Ovary (tissue), 7 donors: ENCODE measurements at regions not wholly inside any gene's neighbourhood (a gene's known extent, or its start where the extent isn't known, plus 50 kb on each side); places are given as distances from the start of the nearest gene placed in this dataset.

ENCODE experiments used
- DNase-seq, 5 donors: peaks; one replicate each; pipeline ENCODE4 v3.0.0-alpha.2; 2019 to 2020
- H3K27ac ChIP-seq, 2 donors: fragments of 200-600 bp; one replicate each; pipeline versions ENCODE4 v1.5.1 to v1.8.0; 2019 to 2022
- H3K27me3 ChIP-seq: fragments of 200-600 bp; one replicate; pipeline ENCODE4 v1.8.0; 2022
- H3K36me3 ChIP-seq: fragments of 200-600 bp; sonication (generic); one replicate; pipeline ENCODE4 v1.5.1; 2019
- H3K4me1 ChIP-seq: one replicate; pipeline ENCODE4 v1.8.1; 2013; ENCODE audit warnings: mild to moderate bottlenecking, moderate library complexity; ENCODE audit not compliant: insufficient read depth
- H3K4me3 ChIP-seq: fragments of 200-600 bp; sonication (generic); one replicate; pipeline ENCODE4 v1.5.1; 2017
- H3K9me3 ChIP-seq, 2 donors: fragments of 200-600 bp in 1 of 2; sonication (generic) in 1 of 2; one replicate each; pipeline versions ENCODE4 v1.5.1 to v1.8.1; 2013 to 2019; ENCODE audit warnings: mild to moderate bottlenecking in 1 of 2, moderate library complexity in 1 of 2
- EP300 ChIP-seq: sonication (generic); formaldehyde crosslinking; IDR thresholded peaks from one replicate; pipeline ENCODE4 v1.6.1; 2017; ENCODE audit warnings: antibody characterized with exemption
- POLR2A ChIP-seq: fragments of 450-650 bp; IDR thresholded peaks from one replicate; pipeline ENCODE4 v1.6.1; 2017; ENCODE audit warnings: antibody characterized with exemption, mild to moderate bottlenecking, moderate library complexity
- WGBS, 3 donors: extraction: QIAGEN DNeasy Blood & Tissue Kit in 1 of 3; methylation state at CpG; one replicate each; pipeline versions ENCODE4 v1.1.5 to v1.1.7; 2013 to 2017; 5-methylcytosine and 5-hydroxymethylcytosine counted together
- intact Hi-C, 4 donors: fragments of 100-400 bp; cut with DNase I; formaldehyde crosslinking; loops; one replicate each; pipeline versions ENCODE4 v1.11.0 to v1.15.1; 2022 to 2023
- TF ChIP-seq, protein P1 (sequence below), 3 donors: fragments of 450-650 bp in 2 of 3; fragments of 200-600 bp in 1 of 3; IDR thresholded peaks; one replicate each; pipeline versions ENCODE4 v1.5.1 to v1.8.0; 2016 to 2022; ENCODE audit warnings: antibody characterized with exemption in 3 of 3, mild to moderate bottlenecking in 1 of 3
- donor health status: DM: no; HTN: no; CAD: no; lungs with moderate emphysema.
- donor health status: DM: no; HTN: no; CAD: no.
- donor health status: Bipolar disorder and iron deficiency.
- donor health status: DM: no; HTN: no; CAD: no.
- donor health status: DM: yes; HTN: yes; CAD: no.

DNA sequence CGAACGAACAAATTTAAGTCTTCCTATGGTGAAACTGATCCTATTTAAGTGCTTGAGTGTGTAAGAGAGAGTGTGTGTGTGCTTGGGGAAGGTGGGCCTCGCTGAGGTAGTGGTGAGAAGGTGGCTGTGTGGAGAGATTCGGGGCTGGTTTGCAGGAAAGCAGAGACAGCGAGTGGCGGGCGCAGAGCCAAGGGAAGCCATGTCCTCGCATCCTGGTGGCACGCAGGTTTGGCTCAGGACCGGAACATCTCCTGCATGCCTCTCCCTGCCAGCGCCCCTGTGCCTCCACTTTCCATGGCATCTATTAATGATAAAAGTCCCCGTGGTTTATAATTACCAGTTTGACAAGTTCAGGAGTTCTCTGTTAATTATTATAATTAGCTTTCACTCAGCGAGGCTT, 383.1 kb upstream of the CADM1 start:
- Histone ChIP-seq H3K9me3 (no peaks in the 10 kb centered on the region), H3K36me3 (no peaks in the 10 kb centered on the region), H3K4me3 (no peak overlapping the region), H3K27ac (no peak overlapping the region), H3K27me3 (no peaks in the 10 kb centered on the region), H3K4me1 (peaks cover 8% of the 10 kb centered on the region)
- intact Hi-C loops = no loop called here
- WGBS, 3 donors = 89 to 92% (median 91%) methylated on average over 13 of the region's 13 CpGs
- no peak for TF ChIP-seq EP300
- no peak for TF ChIP-seq POLR2A
- TF ChIP-seq, protein P1, sequence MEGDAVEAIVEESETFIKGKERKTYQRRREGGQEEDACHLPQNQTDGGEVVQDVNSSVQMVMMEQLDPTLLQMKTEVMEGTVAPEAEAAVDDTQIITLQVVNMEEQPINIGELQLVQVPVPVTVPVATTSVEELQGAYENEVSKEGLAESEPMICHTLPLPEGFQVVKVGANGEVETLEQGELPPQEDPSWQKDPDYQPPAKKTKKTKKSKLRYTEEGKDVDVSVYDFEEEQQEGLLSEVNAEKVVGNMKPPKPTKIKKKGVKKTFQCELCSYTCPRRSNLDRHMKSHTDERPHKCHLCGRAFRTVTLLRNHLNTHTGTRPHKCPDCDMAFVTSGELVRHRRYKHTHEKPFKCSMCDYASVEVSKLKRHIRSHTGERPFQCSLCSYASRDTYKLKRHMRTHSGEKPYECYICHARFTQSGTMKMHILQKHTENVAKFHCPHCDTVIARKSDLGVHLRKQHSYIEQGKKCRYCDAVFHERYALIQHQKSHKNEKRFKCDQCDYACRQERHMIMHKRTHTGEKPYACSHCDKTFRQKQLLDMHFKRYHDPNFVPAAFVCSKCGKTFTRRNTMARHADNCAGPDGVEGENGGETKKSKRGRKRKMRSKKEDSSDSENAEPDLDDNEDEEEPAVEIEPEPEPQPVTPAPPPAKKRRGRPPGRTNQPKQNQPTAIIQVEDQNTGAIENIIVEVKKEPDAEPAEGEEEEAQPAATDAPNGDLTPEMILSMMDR (IDR thresholded peaks at IDR 0.05) = no peak
- no peak for DNase-seq

- Histone ChIP-seq H3K27me3 (no peaks in the 10 kb centered on the region), H3K4me3 (no peak overlapping the region), H3K9me3 (no peaks in the 10 kb centered on the region), H3K36me3 (no peaks in the 10 kb centered on the region), H3K27ac (no peak overlapping the region), H3K4me1 (peaks cover 8% of the 10 kb centered on the region)
- 77 to 83% (median 82%) methylated on average over 5 of the region's 5 CpGs for WGBS, 3 donors
- intact Hi-C loops = no loop called here
- DNase-seq = no peak
- TF ChIP-seq EP300 (no peak), POLR2A (no peak)
- TF ChIP-seq, protein P1 (IDR thresholded peaks at IDR 0.05) = no peak
These were observed 382.2 kb upstream of the CADM1 start for GRCh38 chr11:115886422-115886733.

- no peaks in the 10 kb centered on the region for H3K27me3 ChIP-seq
These were observed 381.6 kb upstream of the CADM1 start for GRCh38 chr11:115885535-115886421.

DNA sequence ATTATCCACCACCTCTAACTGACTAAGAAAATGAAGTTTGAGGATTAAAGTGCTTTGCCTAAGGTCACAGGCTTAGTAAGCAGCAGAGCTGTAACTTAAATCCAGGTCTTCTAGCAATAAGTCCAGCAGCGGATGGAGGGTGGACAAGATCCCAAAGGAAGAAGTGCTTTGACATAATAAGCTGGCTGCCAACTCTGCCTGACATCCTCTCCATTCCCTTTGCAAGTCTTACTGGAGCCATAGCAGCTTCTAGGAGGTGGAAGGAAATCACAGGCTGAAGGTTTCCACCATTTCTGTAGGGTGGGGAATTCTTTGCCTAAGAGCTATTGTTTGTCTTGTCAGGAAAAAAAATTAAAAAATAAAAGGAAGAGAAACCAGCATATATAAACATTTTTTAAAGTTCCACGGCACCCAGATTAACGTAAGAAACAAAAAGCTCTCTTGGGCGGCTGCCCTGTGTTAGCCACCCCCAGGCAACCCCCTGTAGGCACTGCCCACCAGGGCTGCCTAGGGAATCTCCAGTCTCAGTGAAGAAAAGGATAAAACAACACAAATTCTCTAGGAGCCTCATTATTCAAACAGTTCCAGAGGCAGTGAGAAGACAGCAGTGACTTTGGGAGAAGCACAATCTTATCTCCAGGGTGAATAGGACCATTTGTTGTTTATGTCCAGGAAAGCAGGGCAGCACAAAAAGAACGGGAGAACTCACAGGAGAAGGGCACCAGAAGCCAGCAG, 380.8 kb upstream of the CADM1 start:
- no peak overlapping the region for H3K4me3 ChIP-seq
- no peak overlapping the region for H3K27ac ChIP-seq
- H3K9me3 ChIP-seq = no peaks in the 10 kb centered on the region
- no peaks in the 10 kb centered on the region for H3K27me3 ChIP-seq
- peaks cover 8% of the 10 kb centered on the region for H3K4me1 ChIP-seq
- intact Hi-C loops = no loop called here
- H3K36me3 ChIP-seq = no peaks in the 10 kb centered on the region
- WGBS, 3 donors = 28 to 40% (median 29%) methylated on average over 5 of the region's 5 CpGs
- DNase-seq = no peak
- TF ChIP-seq, protein P1 (IDR thresholded peaks at IDR 0.05) = no peak

More at GRCh38 chr11:115885535-115886421, 381.6 kb upstream of the CADM1 start:
- TF ChIP-seq, protein P1 (IDR thresholded peaks at IDR 0.05) = no peak
- TF ChIP-seq EP300 (no peak), POLR2A (no peak)
- H3K27ac ChIP-seq = no peak overlapping the region
- peaks cover 8% of the 10 kb centered on the region for H3K4me1 ChIP-seq
- 42 to 57% (median 46%) methylated on average over 8 of the region's 8 CpGs for WGBS, 3 donors
- intact Hi-C loops = no loop called here
- no peaks in the 10 kb centered on the region for H3K9me3 ChIP-seq
- no peaks in the 10 kb centered on the region for H3K36me3 ChIP-seq
- no peak overlapping the region for H3K4me3 ChIP-seq
- no peak for DNase-seq
